ENCODE measurements at regions not wholly inside any gene's neighbourhood (a gene's known extent, or its start where the extent isn't known, plus 50 kb on each side); places are given as distances from the start of the nearest gene placed in this dataset.
"Not testable (repeated sequence)": the region's sequence is repeated elsewhere in the genome, so short reads cannot be mapped to it uniquely, and the experiment has no call there.

GRCh38 chr12:24630856-24631255, 318.0 kb downstream of the BCAT1 start:
- Histone ChIP-seq H3K36me3 (replicated peaks in 1 of 2; ENCODE audit: control insufficient read depth in 2 of 2, insufficient read depth in 2 of 2, low read length in 2 of 2) (no peaks in the 10 kb centered on the region), H2BK120ac (ENCODE audit: low read depth, low read length) (no peak overlapping the region), H3K9me3 (replicated peaks in 1 of 2; ENCODE audit: control insufficient read depth in 2 of 2, insufficient read depth in 1 of 2, low read depth in 1 of 2, low read length in 2 of 2) (peaks cover 0 to 10% of the 10 kb centered on the region in 2 donors), H3K27me3 (ENCODE audit: control insufficient read depth in 3 of 3, insufficient read depth in 3 of 3, low read depth in 1 of 3, low read length in 3 of 3) (no peaks in the 10 kb centered on the region), H2AK5ac (ENCODE audit: low read depth, low read length) (no peak overlapping the region), H3K4me3 (ENCODE audit: low read length in 2 of 2) (no peak overlapping the region), H2BK5ac (ENCODE audit: low read length) (no peak overlapping the region), H4K91ac (ENCODE audit: low read depth, low read length, poor library complexity) (no peak overlapping the region), H2AFZ (ENCODE audit: low read length) (peak overlapping the region; percentile 6), H3K18ac (ENCODE audit: low read length) (no peak overlapping the region), H3K4ac (ENCODE audit: low read length) (no peak overlapping the region), H3K4me1 (ENCODE audit: control insufficient read depth in 2 of 2, insufficient read depth in 1 of 2, low read depth in 1 of 2, low read length in 2 of 2) (peaks cover under 1 to 4% of the 10 kb centered on the region in 2 donors), H4K8ac (ENCODE audit: low read depth, low read length) (no peak overlapping the region), H3K14ac (ENCODE audit: low read length) (no peak overlapping the region), H3K27ac (replicated peaks; ENCODE audit: low read length) (no peak overlapping the region), H3K23ac (ENCODE audit: low read depth, low read length, poor library complexity) (no peak overlapping the region), H3K4me2 (ENCODE audit: insufficient read depth, low read length, poor library complexity, severe bottlenecking) (no peak overlapping the region), H3K9ac (ENCODE audit: low read depth, low read length, poor library complexity) (no peak overlapping the region), H3K79me1 (ENCODE audit: low read depth, low read length) (no peaks in the 10 kb centered on the region), H2BK15ac (ENCODE audit: low read length) (no peak overlapping the region), H2BK12ac (ENCODE audit: low read length) (no peak overlapping the region)
- no CpG with 5 or more reads among the region's 2 CpGs for whole genome bisulfite sequencing, 2 donors (ENCODE audit: extremely low coverage in 2 of 2, insufficient read length in 2 of 2, insufficient replicate concordance in 1 of 2)
- no peak for DNase-seq (ENCODE audit: low spot score)

DNA sequence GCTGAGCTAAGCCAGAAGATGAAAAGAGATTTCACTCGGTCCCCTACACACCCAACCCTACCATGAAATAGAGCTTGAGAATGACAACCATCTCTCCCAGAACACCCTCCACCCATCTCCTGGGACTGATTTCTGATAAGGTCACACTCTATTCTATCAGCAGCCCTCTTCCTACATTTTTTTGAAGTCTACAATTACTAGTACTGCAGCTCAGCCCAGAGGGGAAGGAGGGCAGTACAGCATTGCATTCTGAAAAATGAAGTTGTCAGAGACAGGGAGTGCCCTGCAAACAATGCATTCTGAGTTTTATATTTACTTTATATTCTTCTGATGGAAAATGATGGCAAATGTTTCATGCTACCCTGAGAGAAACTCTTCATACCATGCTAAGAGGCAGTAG, 318.5 kb downstream of the BCAT1 start:
- no peak for DNase-seq (ENCODE audit: low spot score)
- Histone ChIP-seq H3K9me3 (replicated peaks in 1 of 2; ENCODE audit: control insufficient read depth in 2 of 2, insufficient read depth in 1 of 2, low read depth in 1 of 2, low read length in 2 of 2) (peaks cover 0 to 10% of the 10 kb centered on the region in 2 donors), H3K4me1 (ENCODE audit: control insufficient read depth in 2 of 2, insufficient read depth in 1 of 2, low read depth in 1 of 2, low read length in 2 of 2) (peaks cover 0 to under 1% of the 10 kb centered on the region in 2 donors), H3K27me3 (ENCODE audit: control insufficient read depth in 3 of 3, insufficient read depth in 3 of 3, low read depth in 1 of 3, low read length in 3 of 3) (no peaks in the 10 kb centered on the region), H3K18ac (ENCODE audit: low read length) (no peak overlapping the region), H2BK12ac (ENCODE audit: low read length) (no peak overlapping the region), H2BK5ac (ENCODE audit: low read length) (no peak overlapping the region), H2BK120ac (ENCODE audit: low read depth, low read length) (no peak overlapping the region), H2AFZ (ENCODE audit: low read length) (peak overlapping the region; percentile 6), H2BK15ac (ENCODE audit: low read length) (no peak overlapping the region), H3K4me3 (ENCODE audit: low read length in 2 of 2) (no peak overlapping the region), H3K14ac (ENCODE audit: low read length) (no peak overlapping the region), H4K91ac (ENCODE audit: low read depth, low read length, poor library complexity) (no peak overlapping the region), H3K23ac (ENCODE audit: low read depth, low read length, poor library complexity) (no peak overlapping the region), H2AK5ac (ENCODE audit: low read depth, low read length) (no peak overlapping the region), H3K4ac (ENCODE audit: low read length) (no peak overlapping the region), H4K8ac (ENCODE audit: low read depth, low read length) (no peak overlapping the region), H3K4me2 (ENCODE audit: insufficient read depth, low read length, poor library complexity, severe bottlenecking) (no peak overlapping the region), H3K27ac (replicated peaks; ENCODE audit: low read length) (no peak overlapping the region), H3K79me1 (ENCODE audit: low read depth, low read length) (no peaks in the 10 kb centered on the region), H3K36me3 (replicated peaks in 1 of 2; ENCODE audit: control insufficient read depth in 2 of 2, insufficient read depth in 2 of 2, low read length in 2 of 2) (no peaks in the 10 kb centered on the region), H3K9ac (ENCODE audit: low read depth, low read length, poor library complexity) (no peak overlapping the region)
- no CpG with 5 or more reads among the region's 1 CpG for WGBS, 2 donors (ENCODE audit: extremely low coverage in 2 of 2, insufficient read length in 2 of 2, insufficient replicate concordance in 1 of 2)

DNA sequence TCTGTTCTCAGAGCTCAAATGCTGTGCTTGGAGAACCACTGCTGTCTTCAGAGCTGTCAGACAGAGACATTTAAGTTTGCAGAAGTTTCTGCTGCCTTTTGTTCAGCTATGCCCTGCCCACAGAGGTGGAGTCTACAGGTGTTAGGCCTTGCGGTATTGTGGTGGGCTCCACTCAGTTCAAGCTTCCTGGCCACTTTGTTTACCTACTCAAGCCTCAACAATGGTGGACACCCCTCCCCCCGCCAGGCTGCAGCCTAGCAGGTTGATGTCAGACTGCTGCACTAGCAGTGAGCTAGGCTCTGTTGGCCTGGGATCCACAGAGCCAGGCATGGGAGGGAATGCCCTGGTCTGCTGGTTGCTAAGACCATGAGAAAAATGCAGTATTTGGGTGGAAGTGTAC, 323.8 kb downstream of the BCAT1 start:
- H3K27me3 ChIP-seq (ENCODE audit: control insufficient read depth in 3 of 3, insufficient read depth in 3 of 3, low read depth in 1 of 3, low read length in 3 of 3), result no peaks in the 10 kb centered on the region
- peak overlapping the region; percentile 18 for H2AFZ ChIP-seq (ENCODE audit: low read length)
- no peak overlapping the region for H2AK5ac ChIP-seq (ENCODE audit: low read depth, low read length)
- peak overlapping the region; percentile 55 for H2BK15ac ChIP-seq (ENCODE audit: low read length)
- no peak overlapping the region for H3K9ac ChIP-seq (ENCODE audit: low read depth, low read length, poor library complexity)
- no peak overlapping the region for H3K4me3 ChIP-seq (ENCODE audit: low read length in 2 of 2)
- no peak overlapping the region for H3K4me2 ChIP-seq (ENCODE audit: insufficient read depth, low read length, poor library complexity, severe bottlenecking)
- H3K18ac ChIP-seq (ENCODE audit: low read length), result peak overlapping the region; percentile 76
- no peak overlapping the region for H3K4ac ChIP-seq (ENCODE audit: low read length)
- no peak overlapping the region for H2BK12ac ChIP-seq (ENCODE audit: low read length)
- peaks cover 3% of the 10 kb centered on the region in 2 donors for H3K4me1 ChIP-seq (ENCODE audit: control insufficient read depth in 2 of 2, insufficient read depth in 1 of 2, low read depth in 1 of 2, low read length in 2 of 2)
- no peak overlapping the region for H3K27ac ChIP-seq (replicated peaks; ENCODE audit: low read length)
- no peak overlapping the region for H2BK120ac ChIP-seq (ENCODE audit: low read depth, low read length)
- WGBS, 2 donors (ENCODE audit: extremely low coverage in 2 of 2, insufficient read length in 2 of 2, insufficient replicate concordance in 1 of 2), result no CpG with 5 or more reads among the region's 2 CpGs
- no peaks in the 10 kb centered on the region for H3K79me1 ChIP-seq (ENCODE audit: low read depth, low read length)
- no peak overlapping the region for H4K8ac ChIP-seq (ENCODE audit: low read depth, low read length)
- H2BK5ac ChIP-seq (ENCODE audit: low read length), result no peak overlapping the region
- peaks cover 0 to 13% of the 10 kb centered on the region in 2 donors for H3K9me3 ChIP-seq (replicated peaks in 1 of 2; ENCODE audit: control insufficient read depth in 2 of 2, insufficient read depth in 1 of 2, low read depth in 1 of 2, low read length in 2 of 2)
- no peaks in the 10 kb centered on the region for H3K36me3 ChIP-seq (replicated peaks in 1 of 2; ENCODE audit: control insufficient read depth in 2 of 2, insufficient read depth in 2 of 2, low read length in 2 of 2)
- H4K91ac ChIP-seq (ENCODE audit: low read depth, low read length, poor library complexity), result no peak overlapping the region
- no peak for DNase-seq (ENCODE audit: low spot score)
- no peak overlapping the region for H3K14ac ChIP-seq (ENCODE audit: low read length)
- H3K23ac ChIP-seq (ENCODE audit: low read depth, low read length, poor library complexity), result no peak overlapping the region

- not testable (repeated sequence) for H3K18ac ChIP-seq (ENCODE audit: low read length); H3K4me3 ChIP-seq (ENCODE audit: low read length in 2 of 2); H3K9ac ChIP-seq (ENCODE audit: low read depth, low read length, poor library complexity); H2BK120ac ChIP-seq (ENCODE audit: low read depth, low read length); H3K27me3 ChIP-seq (ENCODE audit: control insufficient read depth in 3 of 3, insufficient read depth in 3 of 3, low read depth in 1 of 3, low read length in 3 of 3); H2AK5ac ChIP-seq (ENCODE audit: low read depth, low read length); H3K9me3 ChIP-seq (replicated peaks in 1 of 2; ENCODE audit: control insufficient read depth in 2 of 2, insufficient read depth in 1 of 2, low read depth in 1 of 2, low read length in 2 of 2); H4K91ac ChIP-seq (ENCODE audit: low read depth, low read length, poor library complexity); H3K79me1 ChIP-seq (ENCODE audit: low read depth, low read length); H2BK12ac ChIP-seq (ENCODE audit: low read length); H3K4ac ChIP-seq (ENCODE audit: low read length); H2AFZ ChIP-seq (ENCODE audit: low read length); H2BK15ac ChIP-seq (ENCODE audit: low read length); H3K14ac ChIP-seq (ENCODE audit: low read length); H3K4me2 ChIP-seq (ENCODE audit: insufficient read depth, low read length, poor library complexity, severe bottlenecking); H3K27ac ChIP-seq (replicated peaks; ENCODE audit: low read length); H4K8ac ChIP-seq (ENCODE audit: low read depth, low read length); H3K36me3 ChIP-seq (replicated peaks in 1 of 2; ENCODE audit: control insufficient read depth in 2 of 2, insufficient read depth in 2 of 2, low read length in 2 of 2); H3K23ac ChIP-seq (ENCODE audit: low read depth, low read length, poor library complexity); H2BK5ac ChIP-seq (ENCODE audit: low read length); DNase-seq (ENCODE audit: low spot score)
- no CpG with 5 or more reads among the region's 6 CpGs for WGBS, 2 donors (ENCODE audit: extremely low coverage in 2 of 2, insufficient read length in 2 of 2, insufficient replicate concordance in 1 of 2)
- peaks cover 2 to 10% of the 10 kb centered on the region in 2 donors for H3K4me1 ChIP-seq (ENCODE audit: control insufficient read depth in 2 of 2, insufficient read depth in 1 of 2, low read depth in 1 of 2, low read length in 2 of 2)
These were observed 328.9 kb downstream of the BCAT1 start for GRCh38 chr12:24619954-24620353.
